ENCODE measurements at regions not wholly inside any gene's neighbourhood (a gene's known extent, or its start where the extent isn't known, plus 50 kb on each side); places are given as distances from the start of the nearest gene placed in this dataset.

DNA sequence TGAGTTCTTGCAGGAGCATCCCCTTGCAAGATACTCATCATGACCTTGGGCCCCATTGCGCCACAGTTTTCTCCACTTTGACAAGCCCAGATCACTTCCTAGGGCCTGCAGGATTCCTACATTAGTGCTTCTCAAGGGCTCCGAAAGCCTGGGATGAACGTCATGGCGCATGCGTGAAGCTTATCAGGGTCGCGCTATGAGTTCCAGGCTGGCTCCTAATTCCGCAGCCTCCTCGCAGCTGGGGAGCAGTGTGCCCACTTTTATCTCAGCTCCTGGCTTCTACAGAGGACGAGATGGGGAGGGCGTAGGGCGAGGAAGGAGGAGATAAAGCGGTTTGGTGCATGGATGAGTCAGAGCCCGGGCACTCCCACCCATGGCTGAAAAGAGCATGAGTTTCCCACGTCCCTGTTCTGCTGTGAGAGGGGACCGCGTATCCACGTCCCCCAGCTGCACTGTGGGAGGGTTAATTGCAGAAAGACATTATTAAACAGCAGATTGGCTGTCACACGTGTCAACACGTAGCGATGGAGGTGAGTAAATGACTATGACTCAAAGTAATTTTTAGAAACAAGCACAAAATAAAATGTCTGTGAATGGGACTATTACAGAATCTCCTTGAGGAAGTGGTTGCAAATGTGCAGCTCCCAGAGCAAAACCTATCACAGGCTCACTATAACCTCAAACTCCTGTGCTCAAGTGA, 72.9 kb upstream of the DSP start:
- DNase-seq (ENCODE audit: low spot score), result peak; percentile 79

DNA sequence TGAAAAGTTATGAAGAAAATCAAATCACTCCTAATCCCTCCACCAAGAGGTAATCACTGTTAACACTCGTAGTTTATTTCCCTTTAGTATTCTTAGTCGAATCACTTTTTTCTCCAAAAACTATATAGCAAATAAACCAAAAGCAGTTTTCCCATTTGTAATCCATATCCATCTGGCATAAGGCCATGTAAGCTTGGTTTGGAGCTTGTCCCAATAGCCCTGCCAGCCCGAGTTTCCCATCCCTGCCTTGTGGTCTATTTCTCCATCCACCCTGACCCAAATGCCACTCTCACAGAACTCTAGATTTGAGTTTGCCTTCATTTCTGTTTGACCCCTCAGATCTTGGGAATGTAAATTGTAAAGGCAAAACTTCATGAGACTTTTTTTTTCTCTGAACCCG, 71.8 kb upstream of the DSP start:
- no peak for DNase-seq (ENCODE audit: low spot score)

DNA sequence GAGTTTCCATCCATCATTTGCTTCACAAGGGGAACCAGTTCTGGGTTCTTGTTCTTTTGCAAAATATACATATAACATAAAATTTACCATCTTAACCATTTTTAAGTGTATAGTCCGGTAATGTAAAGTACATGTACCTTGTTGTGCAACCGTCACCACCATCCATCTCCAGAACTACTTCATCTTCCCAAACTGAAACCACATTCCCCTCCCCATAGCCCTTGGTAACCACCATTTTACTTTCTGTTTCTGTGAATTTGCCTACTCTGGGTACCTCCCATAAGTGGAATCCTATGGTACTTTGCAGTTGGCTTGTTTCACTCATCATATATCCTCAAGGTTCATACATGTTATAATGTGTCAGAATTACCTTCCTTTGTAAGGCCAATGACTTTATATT, 70.3 kb upstream of the DSP start:
- DNase-seq (ENCODE audit: low spot score), result no peak

DNA sequence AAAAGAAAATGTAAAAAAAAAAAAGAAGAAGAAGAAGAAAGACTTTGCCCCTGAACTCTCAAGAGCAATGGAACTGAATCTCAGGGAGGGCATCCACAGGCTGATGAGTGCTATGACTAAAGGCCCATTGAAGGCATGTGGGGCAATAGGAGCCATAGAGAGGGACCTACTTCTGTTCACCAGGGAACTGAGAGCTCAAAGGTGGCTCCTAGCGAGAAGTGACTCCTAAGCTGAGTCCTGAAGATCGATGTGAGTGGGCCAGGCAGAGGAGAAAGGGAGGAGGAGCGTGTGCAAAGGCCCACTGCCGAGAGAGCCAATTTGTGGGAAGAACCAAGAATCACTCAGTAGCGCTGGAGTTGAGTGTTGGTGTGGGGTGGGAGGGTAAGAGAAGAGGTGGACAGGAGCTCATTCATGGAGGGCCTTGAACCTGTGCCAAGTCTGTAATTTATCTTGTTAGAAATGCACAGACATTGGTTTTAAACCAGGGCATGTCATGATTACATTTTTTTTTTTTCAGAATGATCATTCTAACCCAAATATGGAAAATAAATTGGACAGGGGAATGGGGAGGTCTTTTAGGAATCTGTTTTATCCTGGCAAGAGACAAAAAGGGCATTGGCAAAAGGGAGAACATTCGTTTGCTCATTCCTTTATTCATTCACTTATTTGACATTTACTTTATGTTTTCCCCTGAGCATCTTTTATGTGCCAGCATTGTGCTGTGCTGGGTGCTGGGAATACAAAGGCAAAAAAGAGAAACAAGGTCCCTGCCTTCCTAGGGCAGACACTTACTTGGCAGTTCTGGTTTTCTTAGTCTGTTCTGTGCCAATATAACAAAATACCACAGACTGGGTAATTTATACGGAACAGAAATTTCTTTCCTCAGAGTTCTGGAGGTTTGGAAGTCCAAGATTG, 67.4 kb upstream of the DSP start:
- DNase-seq (ENCODE audit: low spot score), result no peak

DNA sequence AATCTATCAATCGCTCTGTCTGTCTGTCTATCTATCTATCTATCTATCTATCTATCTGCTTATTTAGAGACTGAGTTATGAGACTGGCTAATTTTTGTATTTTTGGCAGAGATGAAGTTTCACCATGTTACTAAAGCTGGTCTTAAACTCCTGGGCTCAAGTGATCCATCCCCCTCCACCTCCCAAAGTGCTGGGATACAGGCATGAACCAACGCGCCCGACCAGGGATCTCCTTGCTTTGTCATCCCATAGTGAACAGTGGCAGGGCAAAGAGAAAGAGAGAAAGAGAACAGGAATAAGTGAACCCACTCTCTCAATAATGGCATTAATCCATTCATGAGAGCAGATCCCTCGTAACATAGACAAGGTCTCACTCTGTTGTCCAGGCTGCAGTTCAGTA, 66.4 kb upstream of the DSP start:
- no peak for DNase-seq (ENCODE audit: low spot score)

DNA sequence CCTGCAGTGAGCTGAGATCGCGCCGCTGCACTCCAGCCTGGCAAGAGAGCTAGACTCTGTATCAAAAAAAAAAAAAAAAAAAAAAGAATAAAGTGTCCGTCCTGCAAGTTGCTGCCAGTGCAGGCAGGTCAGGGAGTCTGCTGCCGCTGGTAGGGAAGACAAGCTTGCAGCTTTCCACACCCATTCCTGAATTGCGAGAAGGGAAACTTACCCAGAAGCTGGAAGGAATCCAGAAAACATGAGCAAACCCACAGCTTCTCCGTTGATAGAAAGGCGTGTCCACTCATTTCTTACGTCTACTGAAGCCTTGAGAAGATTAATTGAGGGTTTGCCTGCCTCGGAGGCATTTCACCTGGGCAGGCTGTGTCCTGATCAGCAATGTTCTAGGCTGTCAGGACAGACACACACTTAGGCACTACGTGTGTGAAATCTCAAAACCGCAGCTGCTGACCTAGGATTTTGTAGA, 61.6 kb upstream of the DSP start:
- DNase-seq (ENCODE audit: low spot score), result no peak

DNA sequence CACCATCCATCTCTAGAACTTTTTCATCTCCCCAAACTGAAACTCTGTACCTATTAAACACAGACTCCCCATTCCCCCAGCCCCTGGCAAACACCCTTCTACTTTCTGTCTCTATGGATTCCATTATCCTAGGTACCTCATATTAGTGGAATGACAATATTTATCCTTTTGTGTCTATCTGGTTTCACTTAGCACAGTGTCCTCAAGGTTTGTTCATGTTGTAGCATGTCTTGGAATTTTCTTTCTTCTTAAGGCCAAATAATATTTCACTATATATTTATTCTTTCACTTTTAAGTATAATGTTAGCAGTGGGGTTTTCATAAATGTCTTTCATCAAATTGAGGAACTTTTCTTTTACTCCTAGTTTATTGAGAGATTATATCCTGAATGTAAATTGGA, 56.8 kb upstream of the DSP start:
- DNase-seq (ENCODE audit: low spot score), result no peak

DNA sequence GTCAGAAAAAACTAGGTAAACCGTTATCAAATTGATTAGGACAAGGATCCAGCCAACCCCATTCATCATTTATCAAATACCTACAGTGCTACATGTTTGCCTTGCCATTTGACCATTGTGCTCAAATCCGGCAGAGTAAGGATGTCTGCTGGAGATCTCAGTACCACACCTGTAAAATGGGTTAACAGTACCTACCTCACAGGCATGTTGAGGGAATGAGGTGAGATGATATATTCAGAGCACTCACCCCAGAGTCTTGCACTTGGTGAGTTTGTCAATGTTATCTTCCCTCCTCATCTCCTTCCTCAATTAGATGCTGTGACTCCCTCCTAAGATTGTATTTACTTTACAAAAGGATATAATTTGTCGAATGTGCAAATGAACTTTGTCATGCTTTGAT, 54.5 kb upstream of the DSP start:
- no peak for DNase-seq (ENCODE audit: low spot score)

DNA sequence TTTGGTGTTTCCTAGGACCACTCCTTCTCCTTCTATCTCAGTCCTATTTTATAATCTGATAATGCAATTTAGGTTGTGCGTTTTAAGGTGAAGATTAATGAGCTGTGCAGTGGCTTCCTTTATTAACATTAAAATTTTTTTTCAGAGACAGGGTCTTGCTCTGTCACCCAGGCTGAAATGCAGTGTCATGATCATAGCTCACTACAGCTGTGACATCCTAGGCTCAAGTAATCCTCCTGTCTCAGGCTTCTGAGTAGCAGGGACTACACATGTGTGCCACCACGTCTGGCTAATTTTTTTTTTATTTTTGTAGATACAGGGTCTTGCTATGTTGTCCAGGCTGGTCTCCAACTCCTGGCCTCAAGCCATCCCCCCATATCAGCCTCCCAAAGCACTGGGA, 53.0 kb upstream of the DSP start:
- DNase-seq (ENCODE audit: low spot score), result no peak

DNA sequence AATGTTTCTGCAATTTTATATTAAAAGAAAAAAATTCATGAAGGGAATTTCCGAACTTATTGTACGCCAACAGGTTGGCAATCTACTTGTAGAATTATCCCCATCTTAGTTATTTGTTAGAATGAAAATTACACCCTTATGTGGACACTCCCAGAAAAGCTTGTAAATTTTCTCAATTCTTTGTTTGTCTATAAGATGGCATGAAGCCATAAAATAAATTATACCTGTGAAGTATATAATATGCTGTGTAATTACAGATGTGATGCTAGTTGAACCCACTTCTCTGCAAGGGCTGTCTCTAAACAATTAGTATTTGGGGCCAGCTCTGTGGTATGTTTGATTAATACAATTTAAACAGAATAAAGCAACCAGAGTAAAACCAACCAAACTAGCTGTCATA, 52.1 kb upstream of the DSP start:
- no peak for DNase-seq (ENCODE audit: low spot score)

Measured in hematopoietic multipotent progenitor cell treated with erythropoietin and hydrocortisone succinate and interleukin-3 and kit ligand, for 17 days (in vitro differentiated cells).